Esophagus squamous epithelium (tissue), 5 donors: ENCODE measurements at regions not wholly inside any gene's neighbourhood (a gene's known extent, or its start where the extent isn't known, plus 50 kb on each side); places are given as distances from the start of the nearest gene placed in this dataset.

ENCODE experiments used
- DNase-seq: peaks from one replicate; lab custom pipeline; 2025; lab: John Stamatoyannopoulos, UW
- H3K27ac ChIP-seq, 4 donors: fragments of 200-600 bp; sonication (generic); one replicate each; pipeline ENCODE4 v1.5.1; 2016 to 2019; ENCODE audit warnings: mild to moderate bottlenecking in 1 of 4
- H3K27me3 ChIP-seq, 4 donors: fragments of 200-600 bp; sonication (generic); 1 replicate in 3 of 4; 2 replicates in 1 of 4; pipeline versions ENCODE4 v1.5.1 to v1.6.0; 2017 to 2021; ENCODE audit warnings: antibody characterized with exemption in 1 of 4
- H3K36me3 ChIP-seq, 3 donors: fragments of 200-600 bp; sonication (generic); one replicate each; pipeline ENCODE4 v1.5.1; 2016 to 2019
- H3K4me1 ChIP-seq, 3 donors: fragments of 200-600 bp; sonication (generic); one replicate each; pipeline ENCODE4 v1.5.1; 2017 to 2019
- H3K4me3 ChIP-seq, 4 donors: fragments of 200-600 bp; sonication (generic); 1 replicate in 3 of 4; 2 replicates in 1 of 4; pipeline ENCODE4 v1.5.1; 2016 to 2019; ENCODE audit warnings: mild to moderate bottlenecking in 2 of 4, moderate library complexity in 1 of 4
- H3K9me3 ChIP-seq, 3 donors: fragments of 200-600 bp; sonication (generic); one replicate each; pipeline ENCODE4 v1.5.1; 2016 to 2019
- POLR2A ChIP-seq, 4 donors: fragments of 450-650 bp; IDR thresholded peaks; one replicate each; pipeline ENCODE4 v1.6.1; 2017; ENCODE audit warnings: antibody characterized with exemption in 4 of 4, mild to moderate bottlenecking in 4 of 4, moderate library complexity in 3 of 4
- WGBS, 2 donors: methylation state at CpG; one replicate each; pipeline ENCODE4 v1.1.5; 2018; 5-methylcytosine and 5-hydroxymethylcytosine counted together
- intact Hi-C: fragments of 100-400 bp; cut with DNase I; formaldehyde crosslinking; loops from one replicate; pipeline ENCODE4 v1.15.0; 2022
- TF ChIP-seq, protein P1 (sequence below), 6 experiments: fragments of 450-650 bp in 4 of 6; fragments of 200-600 bp in 2 of 6; sonication (generic) in 2 of 6; IDR thresholded peaks; one replicate each; pipeline ENCODE4 v1.5.1; 2016 to 2019; ENCODE audit warnings: antibody characterized with exemption in 6 of 6, mild to moderate bottlenecking in 4 of 6, moderate library complexity in 4 of 6
- donor health status: DM: yes; HTN: yes; CAD: no.

DNA sequence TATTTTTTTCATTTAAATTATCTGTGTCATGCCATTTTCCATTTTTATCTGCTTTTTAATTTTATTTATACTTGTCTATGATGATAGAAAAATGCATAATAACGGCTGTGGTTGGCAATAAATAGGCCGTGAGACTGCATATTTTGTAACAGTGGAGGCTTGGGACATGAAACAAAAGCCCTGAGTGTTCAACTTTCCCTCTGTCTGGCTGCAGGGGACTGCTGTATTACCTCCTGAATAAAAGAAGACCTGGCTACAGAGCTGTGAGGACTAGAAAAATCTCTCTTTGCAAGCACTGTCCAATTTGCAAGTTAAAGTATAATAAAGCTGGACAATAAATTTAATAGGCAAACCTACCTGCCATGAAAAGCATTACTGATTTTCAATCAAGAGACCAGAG, 82.1 kb downstream of the MAGEB10 start:
- H3K36me3 ChIP-seq = no peaks in the 10 kb centered on the region
- H3K4me1 ChIP-seq = no peaks in the 10 kb centered on the region
- no peaks in the 10 kb centered on the region for H3K27me3 ChIP-seq
- no peaks in the 10 kb centered on the region for H3K9me3 ChIP-seq
- H3K4me3 ChIP-seq = no peak overlapping the region
- no peak for DNase-seq
- TF ChIP-seq, protein P1, sequence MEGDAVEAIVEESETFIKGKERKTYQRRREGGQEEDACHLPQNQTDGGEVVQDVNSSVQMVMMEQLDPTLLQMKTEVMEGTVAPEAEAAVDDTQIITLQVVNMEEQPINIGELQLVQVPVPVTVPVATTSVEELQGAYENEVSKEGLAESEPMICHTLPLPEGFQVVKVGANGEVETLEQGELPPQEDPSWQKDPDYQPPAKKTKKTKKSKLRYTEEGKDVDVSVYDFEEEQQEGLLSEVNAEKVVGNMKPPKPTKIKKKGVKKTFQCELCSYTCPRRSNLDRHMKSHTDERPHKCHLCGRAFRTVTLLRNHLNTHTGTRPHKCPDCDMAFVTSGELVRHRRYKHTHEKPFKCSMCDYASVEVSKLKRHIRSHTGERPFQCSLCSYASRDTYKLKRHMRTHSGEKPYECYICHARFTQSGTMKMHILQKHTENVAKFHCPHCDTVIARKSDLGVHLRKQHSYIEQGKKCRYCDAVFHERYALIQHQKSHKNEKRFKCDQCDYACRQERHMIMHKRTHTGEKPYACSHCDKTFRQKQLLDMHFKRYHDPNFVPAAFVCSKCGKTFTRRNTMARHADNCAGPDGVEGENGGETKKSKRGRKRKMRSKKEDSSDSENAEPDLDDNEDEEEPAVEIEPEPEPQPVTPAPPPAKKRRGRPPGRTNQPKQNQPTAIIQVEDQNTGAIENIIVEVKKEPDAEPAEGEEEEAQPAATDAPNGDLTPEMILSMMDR (IDR thresholded peaks at IDR 0.05) = no peak
- TF ChIP-seq POLR2A (IDR thresholded peaks at IDR 0.05) = no peak
- H3K27ac ChIP-seq = no peak overlapping the region
- WGBS, 2 donors = 29 to 48% methylated on average over 2 of the region's 2 CpGs
- intact Hi-C loops = no loop called here

DNA sequence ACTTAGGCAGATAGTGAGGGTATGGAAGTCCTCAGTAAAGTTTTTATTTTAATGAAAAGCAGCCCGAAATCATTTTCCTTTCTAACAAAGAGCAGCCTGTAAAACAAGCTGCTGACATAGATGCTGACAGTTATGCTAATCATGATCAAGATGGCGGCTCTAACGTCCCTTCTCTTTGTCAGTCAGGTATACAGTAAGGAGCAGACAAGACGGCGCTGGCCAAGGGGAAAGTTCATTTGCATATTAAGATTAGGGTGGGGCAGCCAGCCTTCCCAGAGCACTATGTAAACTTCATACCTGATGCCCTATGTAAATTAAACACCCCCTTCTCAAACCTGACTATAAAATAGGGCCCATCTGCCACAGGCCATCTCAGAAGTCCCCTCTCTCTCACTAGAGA, 76.9 kb downstream of the MAGEB10 start:
- Histone ChIP-seq H3K4me3 (no peak overlapping the region), H3K27me3 (no peaks in the 10 kb centered on the region), H3K9me3 (no peaks in the 10 kb centered on the region), H3K36me3 (no peaks in the 10 kb centered on the region), H3K27ac (no peak overlapping the region), H3K4me1 (no peaks in the 10 kb centered on the region)
- WGBS, 2 donors = 48 to 73% methylated on average over 4 to 5 of the region's 5 CpGs
- TF ChIP-seq, protein P1 (IDR thresholded peaks at IDR 0.05) = no peak
- no peak for TF ChIP-seq POLR2A (IDR thresholded peaks at IDR 0.05)
- intact Hi-C loops = no loop called here
- no peak for DNase-seq

DNA sequence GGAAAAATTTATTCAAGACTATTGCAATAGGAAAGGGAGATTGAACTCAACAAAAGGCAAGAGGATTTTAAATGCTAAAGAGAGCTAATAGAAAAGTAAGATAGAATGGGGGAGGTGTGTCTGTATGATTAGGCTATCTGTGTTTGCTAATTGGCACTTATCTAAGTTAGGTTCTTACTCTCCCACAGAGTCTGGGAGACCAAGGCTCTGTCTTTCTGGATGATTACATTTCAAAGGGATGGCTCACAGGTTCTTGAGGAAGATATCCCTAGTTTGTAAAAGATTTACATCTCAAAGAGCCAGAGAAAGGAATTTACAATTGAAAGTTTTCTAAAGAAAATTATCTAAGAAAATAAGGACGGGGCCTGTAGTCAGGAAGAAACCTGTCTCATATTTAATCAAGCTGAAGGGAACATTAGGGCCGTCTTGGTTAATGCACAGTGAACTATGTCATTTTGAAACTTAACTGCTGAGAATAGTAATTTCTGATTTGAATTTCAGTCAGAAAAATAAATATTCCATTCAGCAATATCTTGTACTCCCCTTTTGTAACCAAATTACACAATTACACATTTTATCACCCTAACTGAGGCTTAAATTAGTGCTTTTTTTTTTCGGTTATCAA, 75.8 kb downstream of the MAGEB10 start:
- TF ChIP-seq POLR2A (IDR thresholded peaks at IDR 0.05) = no peak
- TF ChIP-seq, protein P1 (IDR thresholded peaks at IDR 0.05) = no peak
- H3K27ac ChIP-seq = no peak overlapping the region
- no peaks in the 10 kb centered on the region for H3K36me3 ChIP-seq
- H3K9me3 ChIP-seq = no peaks in the 10 kb centered on the region
- no peaks in the 10 kb centered on the region for H3K4me1 ChIP-seq
- WGBS, 2 donors = 53 to 71% methylated on average over 3 of the region's 3 CpGs
- intact Hi-C loops = no loop called here
- no peak for DNase-seq
- no peaks in the 10 kb centered on the region for H3K27me3 ChIP-seq
- H3K4me3 ChIP-seq = no peak overlapping the region

DNA sequence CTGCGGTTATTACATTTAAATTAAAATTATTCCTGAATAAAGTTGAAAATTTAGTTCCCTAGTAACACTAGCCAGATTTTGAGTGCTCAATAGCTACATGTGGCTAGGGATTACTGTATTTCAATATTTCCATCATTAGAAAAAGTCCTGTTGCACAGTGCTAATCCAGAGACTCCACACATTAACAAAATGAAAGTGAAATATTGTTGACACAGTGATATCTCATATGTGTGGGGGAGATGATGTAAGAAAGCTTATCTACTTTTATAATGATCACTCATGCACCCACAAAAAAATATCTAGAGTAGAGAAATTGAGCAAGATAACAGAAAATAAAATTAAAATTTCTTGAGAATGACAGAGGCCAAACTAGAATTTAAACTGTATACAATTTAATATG, 74.9 kb downstream of the MAGEB10 start:
- 92% methylated on average over 1 of the region's 1 CpG; no CpG with 5 or more reads in 1 of the 2 donors for WGBS, 2 donors
- H3K9me3 ChIP-seq = no peaks in the 10 kb centered on the region
- no peak overlapping the region for H3K4me3 ChIP-seq
- no peaks in the 10 kb centered on the region for H3K36me3 ChIP-seq
- no peak overlapping the region for H3K27ac ChIP-seq
- H3K4me1 ChIP-seq = no peaks in the 10 kb centered on the region
- TF ChIP-seq, protein P1 (IDR thresholded peaks at IDR 0.05) = no peak
- no peak for TF ChIP-seq POLR2A (IDR thresholded peaks at IDR 0.05)
- intact Hi-C loops = no loop called here
- DNase-seq = no peak
- no peaks in the 10 kb centered on the region for H3K27me3 ChIP-seq

DNA sequence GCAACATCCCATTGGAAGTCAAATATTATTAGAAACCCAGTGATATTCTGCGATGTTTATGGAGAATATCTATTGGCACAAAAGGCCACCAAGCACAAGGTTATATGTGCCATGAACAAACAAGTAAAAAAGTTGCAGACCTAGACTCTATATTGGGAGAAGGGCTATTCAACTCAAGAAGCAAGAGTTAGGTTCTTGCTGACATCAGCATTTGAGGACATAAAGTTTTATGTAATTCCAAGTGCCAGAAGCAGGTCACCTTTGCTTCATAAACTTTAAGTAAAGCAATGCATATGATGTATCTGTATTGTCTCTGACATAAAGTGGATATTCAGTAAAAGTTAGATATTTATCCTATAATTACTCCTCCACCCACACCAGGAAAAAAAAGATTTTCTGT, 71.1 kb downstream of the MAGEB10 start:
- intact Hi-C loops = no loop called here
- WGBS, 2 donors = 85 to 100% methylated on average over 1 of the region's 1 CpG

More for the DNA sequence above, 71.1 kb downstream of the MAGEB10 start:
- DNase-seq = no peak
- H3K4me1 ChIP-seq = no peaks in the 10 kb centered on the region
- H3K27ac ChIP-seq = no peak overlapping the region
- H3K9me3 ChIP-seq = no peaks in the 10 kb centered on the region
- no peak overlapping the region for H3K4me3 ChIP-seq
- H3K27me3 ChIP-seq = no peaks in the 10 kb centered on the region
- H3K36me3 ChIP-seq = no peaks in the 10 kb centered on the region
- TF ChIP-seq, protein P1 (IDR thresholded peaks at IDR 0.05) = no peak
- TF ChIP-seq POLR2A (IDR thresholded peaks at IDR 0.05) = no peak
